Nucleus accumbens (tissue), 56 donors: ENCODE measurements at regions not wholly inside any gene's neighbourhood (a gene's known extent, or its start where the extent isn't known, plus 50 kb on each side); places are given as distances from the start of the nearest gene placed in this dataset.
A peak's percentile ranks its signal among the peaks of the same experiment; 100 is the strongest.

ENCODE experiments used
- DNase-seq, 56 donors: peaks; one replicate each; lab custom pipeline; 2025; lab: John Stamatoyannopoulos, UW

GRCh38 chr2:158009399-158009798 lies 92.3 kb upstream of the UPP2 start:
- no peak for DNase-seq

DNA sequence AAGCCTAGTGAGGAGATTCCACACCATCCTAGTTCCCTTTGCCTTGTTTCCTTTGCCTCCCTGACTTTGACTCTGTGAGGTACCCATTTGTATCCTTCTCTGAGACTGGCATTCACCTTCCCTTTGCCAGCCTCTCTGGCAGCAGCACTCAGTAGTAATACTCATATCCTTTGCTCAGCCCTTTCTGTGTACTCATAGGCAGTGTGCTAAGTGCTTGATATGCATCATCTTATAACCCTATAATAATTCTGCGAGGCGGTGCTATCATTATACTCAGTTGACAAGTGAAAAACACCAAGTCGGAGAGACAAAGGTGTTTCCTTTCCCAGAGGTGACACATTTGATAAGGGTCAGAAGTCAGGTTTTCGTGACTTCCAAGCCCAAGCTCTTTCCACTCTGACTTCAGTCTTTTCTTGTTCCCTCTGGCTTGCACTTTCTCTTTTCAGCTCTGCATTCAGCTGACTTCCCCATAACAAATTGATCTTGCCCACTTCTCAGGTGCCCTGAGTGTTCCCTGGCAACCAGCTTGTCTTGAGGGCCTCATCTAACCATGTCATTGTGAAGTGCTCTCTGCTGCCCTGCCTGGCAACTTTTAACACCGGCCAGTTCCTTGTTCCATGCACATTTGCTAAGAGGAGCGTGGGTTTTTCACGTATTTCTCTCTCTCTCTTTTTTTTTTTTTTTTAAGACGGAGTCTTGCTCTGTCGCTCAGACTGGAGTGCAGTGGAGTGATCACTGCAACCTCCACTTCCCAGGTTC lies 94.5 kb upstream of the UPP2 start:
- DNase-seq = no peak

- DNase-seq = no peak
These were observed 97.4 kb upstream of the UPP2 start for GRCh38 chr2:158004126-158004764.

DNA sequence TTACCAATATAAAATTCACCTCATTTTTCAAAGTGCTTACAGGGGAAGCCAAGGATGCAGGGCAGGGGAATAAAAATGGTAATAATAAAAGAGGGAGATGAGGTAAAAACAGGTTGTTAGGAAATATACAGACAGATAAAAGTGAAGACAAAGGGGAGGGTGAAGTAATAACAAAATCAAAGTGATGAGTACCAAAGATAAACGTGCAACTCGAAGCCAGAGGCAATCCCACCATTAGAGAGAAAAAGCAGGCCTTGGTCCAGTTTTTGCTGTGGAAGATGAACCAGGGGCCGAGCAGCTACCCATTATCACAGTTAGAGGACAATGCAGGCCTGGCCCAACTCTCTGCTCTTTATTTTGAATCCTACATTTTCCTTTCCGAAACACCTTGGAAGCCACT lies 99.6 kb upstream of the UPP2 start:
- DNase-seq = no peak

- DNase-seq = no peak
These were observed 104.9 kb upstream of the UPP2 start for GRCh38 chr2:157996799-157997198.

- DNase-seq = no peak
These were observed 106.6 kb upstream of the UPP2 start for GRCh38 chr2:157995117-157995516.

GRCh38 chr2:157991932-157992331 lies 109.7 kb upstream of the UPP2 start:
- peak in 6 of 56 donors; percentile 12 to 30 (median 22) for DNase-seq

DNA sequence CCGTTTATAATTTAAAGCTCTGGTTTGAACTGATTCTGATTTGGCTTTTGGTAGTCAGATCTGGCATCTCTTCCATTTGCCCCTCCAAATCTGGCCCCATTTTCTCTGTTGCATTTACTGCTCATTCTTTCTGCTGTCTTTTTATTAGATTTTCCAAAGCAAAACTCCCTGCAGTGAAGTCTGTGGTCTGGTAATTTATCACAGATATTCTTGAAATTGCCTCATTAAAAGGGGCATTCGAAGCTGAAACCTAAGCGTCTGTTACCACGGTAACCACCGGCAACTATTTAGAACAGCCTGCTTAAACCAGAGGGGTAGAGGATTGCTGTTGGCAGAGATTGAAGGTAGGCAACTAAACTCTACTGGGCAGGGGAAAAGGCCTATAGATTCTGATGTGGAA lies 111.5 kb upstream of the UPP2 start:
- no peak for DNase-seq

- DNase-seq = no peak
These were observed 112.4 kb upstream of the UPP2 start for GRCh38 chr2:157989227-157989626.

DNA sequence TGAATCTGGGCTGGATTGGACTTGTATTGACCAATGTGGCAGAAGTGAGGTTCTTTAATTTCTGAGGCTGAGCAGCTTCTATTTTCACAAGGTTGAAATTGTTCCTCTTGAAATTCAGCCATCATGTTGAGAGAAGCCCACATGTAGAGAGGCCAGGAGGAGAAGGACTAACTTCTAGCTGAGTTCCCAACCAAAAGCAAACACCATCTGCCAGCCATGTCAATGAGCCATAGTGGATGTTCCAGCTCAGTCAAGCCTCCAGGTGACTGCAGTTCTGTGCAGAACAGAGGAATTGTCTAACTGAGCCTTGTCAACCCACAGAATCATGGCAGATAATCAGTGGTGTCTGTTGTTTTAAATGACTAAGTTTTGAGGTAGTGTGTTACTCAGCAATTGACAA lies 110.6 kb upstream of the ACVR1 start:
- no peak for DNase-seq

DNA sequence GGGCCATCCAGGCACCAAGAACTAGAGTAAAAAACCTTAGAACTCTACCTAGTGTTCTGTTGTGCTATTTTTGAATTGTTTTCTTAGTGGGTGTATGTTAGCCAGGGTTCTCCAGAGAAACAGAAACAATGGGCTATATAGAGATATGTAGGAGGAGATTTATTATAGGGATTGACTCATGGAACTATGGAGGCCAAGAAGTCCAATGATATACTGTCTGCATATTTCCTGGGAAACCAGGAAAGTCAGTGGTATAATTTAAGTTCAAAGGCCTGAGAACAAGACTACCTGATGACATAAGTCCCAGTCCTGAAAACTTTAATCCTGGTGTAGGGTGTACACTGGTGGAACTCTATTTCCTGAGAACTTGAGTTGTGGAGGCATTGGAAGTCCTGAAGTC lies 108.7 kb upstream of the ACVR1 start:
- no peak for DNase-seq

DNA sequence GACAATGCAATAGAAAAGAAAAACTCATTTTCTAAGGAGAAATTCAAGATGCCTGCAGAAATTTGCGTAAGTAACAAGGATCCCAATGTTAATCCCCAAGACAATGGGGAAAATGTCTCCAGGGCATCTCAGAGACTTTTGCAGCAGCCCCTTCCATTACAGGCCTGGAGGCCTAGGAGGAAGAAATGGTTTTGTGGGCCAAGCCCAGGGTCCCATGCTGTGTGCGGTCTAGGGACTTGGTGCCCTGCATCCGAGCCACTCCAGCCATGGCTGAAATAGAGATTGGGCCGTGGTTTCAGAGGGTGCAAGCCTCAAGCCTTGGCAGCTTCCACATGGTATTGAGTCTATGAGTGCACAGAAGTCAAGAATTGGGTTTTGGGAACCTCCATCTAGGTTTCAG lies 103.9 kb upstream of the ACVR1 start:
- DNase-seq = no peak

DNA sequence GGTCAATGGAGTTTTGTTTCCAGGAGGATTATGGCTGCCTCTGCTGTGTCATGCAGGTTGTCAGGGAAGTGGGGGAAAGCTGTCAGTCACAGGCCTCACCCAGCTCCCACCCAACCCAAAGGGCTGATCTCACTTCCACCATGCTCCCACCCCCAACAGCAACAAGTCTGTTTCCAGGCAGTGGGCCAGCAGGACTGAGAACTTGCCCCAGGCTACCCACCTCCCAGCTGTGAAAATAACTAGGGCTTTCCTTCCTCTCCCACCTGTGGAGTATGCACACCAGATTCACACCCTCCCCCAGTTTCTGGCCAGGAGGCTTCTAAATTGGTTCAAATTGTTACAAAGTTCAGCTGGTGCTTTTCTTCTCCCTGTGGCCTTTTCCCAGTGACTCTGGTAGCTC lies 95.6 kb upstream of the ACVR1 start:
- DNase-seq = no peak

GRCh38 chr2:157967856-157968255 lies 91.7 kb upstream of the ACVR1 start:
- peak in 1 of 56 donors; percentile 1 for DNase-seq

DNA sequence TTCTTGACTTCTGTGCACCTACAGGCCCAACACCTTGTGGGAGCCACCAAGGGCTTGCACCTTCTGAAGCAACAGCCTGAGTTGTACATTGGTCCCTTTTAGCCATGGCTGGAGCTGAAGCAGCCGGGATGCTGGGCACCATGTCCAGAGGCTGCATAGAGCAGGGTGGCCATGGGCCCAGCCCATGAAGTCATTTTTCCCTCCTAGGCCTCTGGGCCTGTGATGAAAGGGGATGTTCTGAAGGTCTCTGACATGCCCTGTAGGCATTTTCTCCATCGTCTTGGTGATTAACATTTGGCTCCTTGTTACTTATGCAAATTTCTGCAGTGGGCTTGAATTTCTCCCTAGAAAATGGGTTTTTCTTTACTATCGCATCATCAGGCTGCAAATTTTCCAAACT lies 83.1 kb upstream of the ACVR1 start:
- DNase-seq = no peak

GRCh38 chr2:157957596-157957995 lies 81.5 kb upstream of the ACVR1 start:
- DNase-seq = no peak

- DNase-seq = no peak
These were observed 76.4 kb upstream of the ACVR1 start for GRCh38 chr2:157952558-157952957.

GRCh38 chr2:157948856-157949255 lies 72.7 kb upstream of the ACVR1 start:
- no peak for DNase-seq

- DNase-seq = no peak
These were observed 70.9 kb upstream of the ACVR1 start for GRCh38 chr2:157946919-157947557.

- DNase-seq = no peak
These were observed 63.9 kb upstream of the ACVR1 start for GRCh38 chr2:157940024-157940423.

- DNase-seq = no peak
These were observed 62.4 kb upstream of the ACVR1 start for GRCh38 chr2:157938556-157938955.

DNA sequence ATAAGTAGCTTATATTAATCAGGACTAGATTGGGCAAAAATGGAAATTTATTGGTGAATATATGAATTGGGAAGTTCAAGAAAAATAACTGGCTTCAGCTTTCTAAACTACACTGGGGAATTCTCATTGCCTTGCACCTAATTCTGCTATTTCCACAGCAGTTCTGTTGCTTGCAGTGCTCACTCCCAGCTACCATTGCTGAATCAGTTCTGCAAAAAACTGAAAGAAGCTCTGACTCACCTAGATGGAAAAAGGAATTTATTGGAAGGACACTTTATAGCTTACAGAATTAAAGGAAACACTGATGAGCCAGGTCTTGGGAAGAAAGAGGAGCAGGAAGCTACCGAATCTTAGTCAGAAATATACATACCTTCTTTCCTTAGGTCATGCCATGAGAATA lies 60.3 kb upstream of the ACVR1 start:
- DNase-seq = peak in 2 of 56 donors; percentile 5 to 7
